Osteocyte (in vitro differentiated cells): ENCODE measurements at regions not wholly inside any gene's neighbourhood (a gene's known extent, or its start where the extent isn't known, plus 50 kb on each side); places are given as distances from the start of the nearest gene placed in this dataset.

Experiments used
- DNase-seq: peaks from one replicate; pipeline ENCODE4 v3.0.0; 2021; ENCODE audit warnings: mixed read lengths; ENCODE audit not compliant: unreplicated experiment; ENCODE audit errors: extremely low spot score
- H3K27ac Mint-ChIP-seq: one replicate; pipeline ENCODE4 v1.8.0; 2021; ENCODE audit warnings: mild to moderate bottlenecking, mixed read lengths; ENCODE audit not compliant: unreplicated experiment
- H3K27me3 Mint-ChIP-seq: one replicate; pipeline ENCODE4 v1.8.0; 2021; ENCODE audit warnings: mixed read lengths; ENCODE audit not compliant: unreplicated experiment
- H3K36me3 Mint-ChIP-seq: one replicate; pipeline ENCODE4 v1.8.0; 2021; ENCODE audit warnings: mixed read lengths; ENCODE audit not compliant: unreplicated experiment
- H3K4me1 Mint-ChIP-seq: one replicate; pipeline ENCODE4 v1.8.0; 2021; ENCODE audit warnings: mixed read lengths; ENCODE audit not compliant: unreplicated experiment
- H3K4me3 Mint-ChIP-seq: one replicate; pipeline ENCODE4 v1.8.0; 2021; ENCODE audit warnings: mild to moderate bottlenecking, moderate library complexity, mixed read lengths; ENCODE audit not compliant: unreplicated experiment
- H3K9me3 Mint-ChIP-seq: one replicate; pipeline ENCODE4 v1.8.0; 2021; ENCODE audit warnings: mixed read lengths; ENCODE audit not compliant: unreplicated experiment
- TF ChIP-seq, protein P1 (sequence below): fragments of 200-600 bp; sonication (generic); IDR thresholded peaks from 2 replicates; pipeline ENCODE4 v1.5.0; 2021; ENCODE audit warnings: antibody characterized with exemption, mild to moderate bottlenecking, moderate library complexity

DNA sequence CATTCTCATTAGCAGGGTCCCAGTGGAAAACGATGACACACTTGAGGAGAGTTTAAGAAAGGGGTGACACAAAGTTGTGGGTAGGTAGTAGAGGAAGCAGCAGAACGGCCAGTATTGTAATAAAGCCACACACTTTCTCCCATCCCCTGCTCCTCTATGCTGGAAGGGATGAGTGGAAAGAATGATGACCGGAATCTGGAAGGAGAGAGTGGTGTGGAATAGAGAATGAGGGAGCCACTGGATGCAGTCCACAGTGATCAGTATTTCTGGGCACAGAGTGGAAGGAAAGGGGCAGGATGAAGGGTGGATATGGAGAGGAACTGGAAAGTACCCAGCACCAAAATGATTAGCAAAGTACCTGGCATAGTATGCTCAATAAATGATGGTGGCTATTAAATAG, 133.8 kb upstream of the DAB2 start:
- H3K4me1 Mint-ChIP-seq = no peaks in the 10 kb centered on the region
- no peaks in the 10 kb centered on the region for H3K9me3 Mint-ChIP-seq
- H3K27ac Mint-ChIP-seq = no peak overlapping the region
- no peak for DNase-seq
- no peaks in the 10 kb centered on the region for H3K36me3 Mint-ChIP-seq
- TF ChIP-seq, protein P1, sequence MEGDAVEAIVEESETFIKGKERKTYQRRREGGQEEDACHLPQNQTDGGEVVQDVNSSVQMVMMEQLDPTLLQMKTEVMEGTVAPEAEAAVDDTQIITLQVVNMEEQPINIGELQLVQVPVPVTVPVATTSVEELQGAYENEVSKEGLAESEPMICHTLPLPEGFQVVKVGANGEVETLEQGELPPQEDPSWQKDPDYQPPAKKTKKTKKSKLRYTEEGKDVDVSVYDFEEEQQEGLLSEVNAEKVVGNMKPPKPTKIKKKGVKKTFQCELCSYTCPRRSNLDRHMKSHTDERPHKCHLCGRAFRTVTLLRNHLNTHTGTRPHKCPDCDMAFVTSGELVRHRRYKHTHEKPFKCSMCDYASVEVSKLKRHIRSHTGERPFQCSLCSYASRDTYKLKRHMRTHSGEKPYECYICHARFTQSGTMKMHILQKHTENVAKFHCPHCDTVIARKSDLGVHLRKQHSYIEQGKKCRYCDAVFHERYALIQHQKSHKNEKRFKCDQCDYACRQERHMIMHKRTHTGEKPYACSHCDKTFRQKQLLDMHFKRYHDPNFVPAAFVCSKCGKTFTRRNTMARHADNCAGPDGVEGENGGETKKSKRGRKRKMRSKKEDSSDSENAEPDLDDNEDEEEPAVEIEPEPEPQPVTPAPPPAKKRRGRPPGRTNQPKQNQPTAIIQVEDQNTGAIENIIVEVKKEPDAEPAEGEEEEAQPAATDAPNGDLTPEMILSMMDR = no peak
- no peak overlapping the region for H3K4me3 Mint-ChIP-seq
- peaks cover 4% of the 10 kb centered on the region for H3K27me3 Mint-ChIP-seq

DNA sequence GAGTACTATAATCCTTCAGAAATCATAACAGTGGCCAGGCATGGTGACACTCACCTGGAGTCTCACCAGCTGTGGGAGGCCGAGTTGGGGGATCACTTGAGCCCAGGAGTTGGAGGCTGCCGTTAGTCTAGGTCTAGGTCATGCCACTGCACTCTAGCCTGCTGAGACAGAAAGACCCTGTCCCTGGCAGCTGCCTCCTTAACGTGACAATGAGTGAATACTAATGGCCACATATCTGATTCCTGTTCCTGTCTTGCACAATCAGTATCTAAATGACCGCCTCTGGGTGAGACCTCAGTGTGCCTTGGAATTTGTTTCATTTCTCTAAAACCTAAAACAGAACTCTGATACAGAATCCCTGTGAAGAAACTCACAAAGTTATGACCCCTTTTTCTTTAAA, 131.0 kb upstream of the DAB2 start:
- Mint-ChIP-seq H3K27ac (no peak overlapping the region), H3K9me3 (no peaks in the 10 kb centered on the region), H3K27me3 (peaks cover 4% of the 10 kb centered on the region), H3K36me3 (no peaks in the 10 kb centered on the region), H3K4me3 (no peak overlapping the region), H3K4me1 (no peaks in the 10 kb centered on the region)
- DNase-seq = no peak
- TF ChIP-seq, protein P1 = no peak

DNA sequence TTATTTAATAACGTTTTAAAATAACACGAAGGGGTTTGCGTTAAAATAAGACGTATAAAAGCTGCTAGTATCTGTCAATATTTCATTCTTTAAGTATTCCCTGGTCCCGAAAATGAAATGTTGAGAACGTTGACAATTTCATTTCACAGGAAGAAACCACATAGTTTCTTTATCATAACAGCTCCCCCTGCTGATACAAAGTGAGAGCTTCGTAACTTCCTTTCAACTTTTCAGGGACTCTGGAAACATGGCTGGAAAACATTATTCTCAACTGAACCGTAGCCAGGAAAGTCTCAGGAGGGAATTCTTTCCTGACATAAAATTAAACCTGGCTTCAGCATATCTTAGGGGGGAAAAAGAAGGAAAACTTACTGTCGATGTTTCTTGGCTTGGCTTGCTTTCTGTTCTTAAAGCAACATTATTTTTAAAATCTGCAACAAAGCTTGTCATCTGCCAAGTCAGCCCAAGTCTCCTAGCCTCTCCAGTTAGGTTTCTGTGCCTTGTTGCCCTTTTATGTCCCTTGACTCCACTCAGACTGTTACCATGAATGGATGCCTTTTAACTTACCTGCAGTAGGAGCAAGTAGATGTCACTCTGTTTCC, 122.9 kb upstream of the DAB2 start:
- DNase-seq = no peak
- TF ChIP-seq, protein P1 = peak; percentile 83
- H3K4me3 Mint-ChIP-seq = peak overlapping the region; percentile 48
- no peaks in the 10 kb centered on the region for H3K36me3 Mint-ChIP-seq
- no peaks in the 10 kb centered on the region for H3K9me3 Mint-ChIP-seq
- H3K27me3 Mint-ChIP-seq = no peaks in the 10 kb centered on the region
- peaks cover 19% of the 10 kb centered on the region for H3K4me1 Mint-ChIP-seq
- peak overlapping the region; percentile 44 for H3K27ac Mint-ChIP-seq

DNA sequence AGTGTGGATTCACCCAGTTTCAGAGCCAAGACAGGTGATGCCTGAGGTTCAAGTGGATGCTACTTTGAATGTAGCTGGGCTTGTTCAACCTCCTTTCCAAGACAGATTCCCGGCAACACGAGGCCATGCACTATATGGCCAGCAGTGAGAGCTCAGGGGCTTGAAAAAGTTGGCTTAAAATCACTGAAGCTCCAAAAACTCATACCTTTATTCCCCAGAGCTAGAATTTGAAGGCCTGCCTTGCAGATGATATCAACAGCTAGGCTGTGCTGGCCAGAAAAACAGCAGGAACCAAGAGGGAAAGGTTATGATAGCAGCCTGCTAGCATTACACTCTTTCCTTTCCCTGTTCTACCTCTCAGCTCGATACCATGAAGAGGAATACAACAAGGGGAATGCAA, 120.2 kb upstream of the DAB2 start:
- Mint-ChIP-seq H3K4me3 (no peak overlapping the region), H3K4me1 (peaks cover 21% of the 10 kb centered on the region), H3K9me3 (no peaks in the 10 kb centered on the region), H3K27ac (no peak overlapping the region), H3K27me3 (no peaks in the 10 kb centered on the region), H3K36me3 (no peaks in the 10 kb centered on the region)
- TF ChIP-seq, protein P1 = no peak
- DNase-seq = no peak

DNA sequence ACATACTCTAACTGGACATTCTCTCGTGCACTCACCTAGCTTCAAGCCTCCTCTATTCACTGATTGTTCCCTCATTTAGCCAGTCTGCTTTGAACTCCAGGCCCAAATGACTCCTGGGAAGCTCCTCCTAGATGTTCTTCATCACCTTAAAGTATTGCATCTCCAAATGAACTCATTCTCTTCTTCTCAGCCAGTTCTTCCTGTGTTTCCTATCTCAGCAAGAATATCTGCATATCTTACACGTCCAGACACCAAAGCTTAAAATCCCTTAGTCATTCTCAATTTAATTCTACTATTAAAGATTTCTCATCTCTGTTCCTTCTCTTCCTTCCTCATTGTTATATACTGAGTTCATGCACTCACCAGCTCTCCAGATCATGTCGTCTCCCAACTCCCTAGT, 118.6 kb upstream of the DAB2 start:
- Mint-ChIP-seq H3K9me3 (no peaks in the 10 kb centered on the region), H3K4me1 (peaks cover 21% of the 10 kb centered on the region), H3K27ac (no peak overlapping the region), H3K4me3 (no peak overlapping the region), H3K27me3 (no peaks in the 10 kb centered on the region), H3K36me3 (no peaks in the 10 kb centered on the region)
- TF ChIP-seq, protein P1 = no peak
- DNase-seq = no peak
